ENCODE measurements at regions not wholly inside any gene's neighbourhood (a gene's known extent, or its start where the extent isn't known, plus 50 kb on each side); places are given as distances from the start of the nearest gene placed in this dataset.

- no peak for DNase-seq (ENCODE audit: low read depth)
Measured at GRCh38 chr9:126125577-126125976, 201.1 kb upstream of the MVB12B start.

DNA sequence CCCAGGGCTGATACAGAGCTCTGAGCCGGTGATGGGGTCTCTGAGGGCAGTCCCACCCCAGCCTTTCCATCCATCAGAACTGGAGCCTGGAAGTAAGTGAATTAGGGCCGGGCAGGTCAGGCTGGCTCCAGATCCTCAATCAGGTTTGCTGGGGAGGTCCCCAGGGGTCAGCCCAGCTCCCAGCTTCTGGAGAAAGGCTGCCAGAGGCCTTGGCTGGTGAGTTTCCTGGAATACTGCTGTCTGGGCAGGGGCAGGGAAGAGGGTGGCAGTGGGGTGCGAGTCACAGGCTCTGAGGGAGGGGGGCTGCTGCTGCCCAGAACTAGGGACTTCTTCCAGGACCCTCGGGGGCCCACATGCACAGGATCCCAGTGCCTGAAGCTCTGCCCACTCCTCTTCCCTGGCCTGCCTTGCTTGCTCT is 200.6 kb upstream of the MVB12B start:
- DNase-seq (ENCODE audit: low read depth), result no peak

DNA sequence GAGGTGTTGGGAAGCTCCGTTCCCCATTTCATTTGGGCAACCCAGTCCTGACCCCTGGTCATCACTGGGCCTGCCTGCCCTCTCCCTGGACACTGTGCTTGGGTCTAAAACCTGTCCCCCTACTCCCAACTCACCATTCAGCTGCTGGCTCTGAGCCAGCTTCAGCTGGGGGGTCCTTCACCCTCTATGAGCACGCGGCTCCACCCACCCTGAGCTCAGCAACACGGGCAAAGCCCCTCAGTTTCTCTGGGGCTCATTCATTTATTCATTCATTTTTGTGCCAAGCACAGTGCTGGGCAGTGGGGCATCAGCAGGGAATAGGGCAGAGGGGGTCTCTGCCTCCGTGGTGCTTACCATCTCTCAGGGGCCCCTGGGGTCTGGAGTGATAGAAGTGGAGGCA is 199.8 kb upstream of the MVB12B start:
- DNase-seq (ENCODE audit: low read depth), result no peak

- no peak for DNase-seq (ENCODE audit: low read depth)
Measured at GRCh38 chr9:126127591-126127990, 199.0 kb upstream of the MVB12B start.

DNA sequence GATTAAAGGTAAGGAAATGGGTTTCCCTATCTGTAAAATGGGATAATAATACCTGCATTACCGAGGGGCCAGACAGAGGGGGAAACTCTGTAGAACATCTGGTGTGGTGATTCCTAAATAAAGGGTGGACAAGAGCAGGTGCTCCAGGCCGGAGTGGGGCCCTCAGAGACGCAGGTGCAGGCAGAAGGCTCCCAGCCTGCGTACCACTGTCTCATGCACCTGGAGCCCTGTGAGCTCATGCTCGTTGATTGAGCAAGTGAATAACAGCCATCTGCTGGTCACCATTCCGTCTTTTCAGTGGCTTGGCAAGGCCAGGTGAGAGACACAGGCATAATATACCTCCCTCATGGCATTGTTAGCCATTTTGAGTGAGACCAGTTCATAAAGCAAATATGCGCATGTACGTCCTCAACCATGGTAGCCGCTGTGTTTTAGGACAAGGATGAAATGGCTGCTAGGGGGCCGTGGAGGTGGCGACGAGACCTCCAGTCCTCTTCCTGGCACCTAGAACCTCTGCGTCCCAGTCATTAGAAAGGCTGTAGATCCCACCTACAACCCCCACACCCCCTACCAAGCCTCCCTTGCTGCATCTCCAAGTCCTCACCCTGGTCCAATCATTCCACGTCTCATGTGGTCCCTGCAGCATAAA is 198.0 kb upstream of the MVB12B start:
- DNase-seq (ENCODE audit: low read depth), result no peak

DNA sequence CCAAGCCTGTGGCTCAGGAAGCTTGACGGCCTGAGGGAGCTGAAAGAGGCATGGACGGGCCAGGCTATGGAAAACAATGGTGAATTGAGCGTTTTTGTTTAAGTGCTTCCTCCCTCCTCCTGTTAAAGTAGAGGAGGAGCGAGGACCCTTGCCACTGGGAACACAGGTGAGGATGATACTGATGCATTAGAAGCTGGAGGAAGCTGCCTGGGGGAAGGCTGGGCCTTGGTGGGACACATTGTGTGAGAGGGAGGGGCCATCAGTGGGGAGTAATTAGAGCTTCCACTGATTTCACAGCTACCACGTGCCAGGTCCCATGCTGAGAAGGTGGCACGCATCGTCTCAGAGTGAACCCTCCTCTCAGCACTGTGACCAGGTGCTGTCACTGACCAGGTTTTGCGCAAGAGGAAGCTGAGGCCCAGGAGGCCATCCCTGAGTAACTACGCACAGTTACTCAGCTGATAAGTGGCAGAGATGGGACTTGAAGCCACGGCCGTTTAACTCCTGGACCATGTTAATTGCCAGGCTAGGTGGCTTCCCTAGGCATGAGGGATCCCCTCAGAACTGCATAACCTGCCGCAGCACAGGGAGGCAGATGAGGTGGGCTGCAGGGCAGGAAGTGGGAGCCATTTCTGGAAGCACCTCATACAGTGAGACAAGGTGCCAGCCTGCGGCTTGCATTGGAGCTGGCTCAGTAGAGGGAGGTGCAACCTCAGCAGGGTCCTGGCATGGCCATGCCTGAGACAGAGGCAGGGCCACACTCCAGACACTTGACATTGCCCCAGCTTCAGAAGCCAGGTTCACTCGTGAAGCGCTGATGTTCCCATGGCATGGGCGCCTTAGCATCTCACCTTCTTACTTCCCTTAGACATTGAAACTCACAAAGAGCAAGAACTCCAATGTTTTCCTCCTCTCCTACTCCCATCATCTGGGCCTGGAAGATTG is 195.3 kb upstream of the MVB12B start:
- DNase-seq (ENCODE audit: low read depth), result no peak

DNA sequence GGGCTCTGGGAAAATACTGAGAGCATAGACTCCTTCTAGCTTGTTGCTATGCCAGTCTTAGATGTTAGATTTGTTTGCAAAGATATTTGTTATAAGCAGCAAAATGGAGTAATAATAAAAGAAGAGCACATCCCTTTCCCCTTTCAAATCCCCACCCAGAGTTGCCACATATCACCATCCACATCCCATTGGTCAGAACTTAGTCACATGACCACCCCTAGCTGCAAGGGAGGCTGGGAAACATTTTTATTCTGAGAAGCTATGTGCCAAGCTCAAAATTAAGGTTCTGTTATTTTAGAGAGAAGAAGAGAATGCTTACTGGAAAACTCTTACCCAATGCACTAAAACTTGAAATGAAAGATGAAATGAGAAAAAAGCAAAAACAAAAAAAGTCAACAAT is 193.9 kb upstream of the MVB12B start:
- DNase-seq (ENCODE audit: low read depth), result no peak

DNA sequence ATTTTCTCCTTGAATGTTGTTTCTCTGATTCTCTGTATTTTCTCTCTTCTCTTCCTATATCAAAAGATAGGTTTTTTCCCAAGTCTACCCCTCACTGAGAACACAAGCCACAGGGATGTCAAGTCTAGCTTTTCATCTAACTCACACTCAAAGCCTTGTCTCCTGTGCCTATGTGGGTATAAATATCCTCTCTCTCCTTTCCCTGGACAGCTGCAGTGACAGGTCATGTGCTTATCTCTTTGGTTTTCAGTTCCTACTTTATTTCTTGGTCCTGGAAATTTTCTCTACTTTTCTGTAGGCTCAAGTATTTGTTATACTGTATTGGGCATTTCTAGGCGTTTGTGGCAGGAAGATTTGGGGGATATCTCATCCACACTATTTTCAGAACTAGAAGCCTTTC is 182.4 kb upstream of the MVB12B start:
- DNase-seq (ENCODE audit: low read depth), result no peak

- DNase-seq (ENCODE audit: low read depth), result no peak
Measured at GRCh38 chr9:126144603-126145456, 181.8 kb upstream of the MVB12B start.

DNA sequence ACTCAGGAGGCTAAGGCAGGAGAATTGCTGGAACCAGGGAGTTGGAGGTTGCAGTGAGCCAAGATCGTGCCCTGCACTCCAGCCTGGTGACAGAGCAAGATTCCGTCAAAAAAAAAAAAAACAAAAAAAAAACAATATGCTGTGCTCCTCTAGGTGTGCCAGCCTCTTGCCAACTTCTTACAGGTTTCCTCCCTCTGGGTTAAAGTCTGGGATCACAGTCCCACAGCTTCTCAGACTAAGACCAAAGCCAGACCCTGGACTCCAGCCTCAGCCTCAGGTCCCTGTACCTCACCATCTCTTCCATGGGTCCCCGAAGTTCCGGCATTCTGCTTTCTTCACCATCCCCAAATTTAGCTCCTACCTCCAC is 180.8 kb upstream of the MVB12B start:
- DNase-seq (ENCODE audit: low read depth), result no peak

DNA sequence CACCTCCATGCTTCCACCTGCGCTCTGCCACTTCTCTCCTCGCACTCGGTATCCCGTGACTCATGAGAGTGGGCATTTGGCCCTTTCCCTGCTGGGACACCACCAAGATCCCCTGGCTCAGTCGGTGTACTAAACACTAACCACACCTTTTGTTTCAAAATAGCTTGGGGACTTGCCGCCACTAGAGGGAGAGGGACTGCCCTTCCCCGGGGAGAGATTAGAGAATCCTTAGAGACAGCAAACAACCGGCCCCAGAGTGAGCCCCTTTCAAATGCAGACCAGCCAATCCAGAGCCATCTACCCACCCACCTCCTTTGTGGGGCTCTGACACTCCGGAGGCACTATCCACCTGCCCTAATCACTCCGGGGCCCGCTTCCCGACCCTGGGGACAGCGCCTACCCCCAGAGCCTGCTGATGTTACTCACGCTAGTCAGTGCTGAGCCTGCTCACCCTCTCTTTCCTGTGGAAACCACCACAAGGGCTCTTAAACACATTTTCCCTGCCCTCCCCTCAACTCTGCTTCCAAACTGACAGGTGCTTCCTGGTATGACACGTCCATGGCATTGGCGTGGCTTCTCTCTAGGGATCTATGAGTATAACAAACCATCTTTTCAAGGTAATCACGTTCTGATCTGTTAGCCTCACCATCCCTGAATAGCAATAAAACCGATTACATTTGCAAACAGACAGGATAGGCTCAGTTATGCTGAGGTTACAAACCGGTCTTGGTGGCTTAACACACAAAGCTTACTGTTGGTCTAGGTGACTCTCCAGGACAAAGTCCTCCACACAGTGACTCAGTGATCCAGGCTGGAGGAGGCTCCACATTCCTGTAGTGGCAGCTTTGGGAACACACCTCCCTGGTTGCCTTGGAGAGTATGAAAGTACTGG is 180.1 kb upstream of the MVB12B start:
- DNase-seq (ENCODE audit: low read depth), result no peak

- no peak for DNase-seq (ENCODE audit: low read depth)
Measured at GRCh38 chr9:126147186-126147935, 179.3 kb upstream of the MVB12B start.

DNA sequence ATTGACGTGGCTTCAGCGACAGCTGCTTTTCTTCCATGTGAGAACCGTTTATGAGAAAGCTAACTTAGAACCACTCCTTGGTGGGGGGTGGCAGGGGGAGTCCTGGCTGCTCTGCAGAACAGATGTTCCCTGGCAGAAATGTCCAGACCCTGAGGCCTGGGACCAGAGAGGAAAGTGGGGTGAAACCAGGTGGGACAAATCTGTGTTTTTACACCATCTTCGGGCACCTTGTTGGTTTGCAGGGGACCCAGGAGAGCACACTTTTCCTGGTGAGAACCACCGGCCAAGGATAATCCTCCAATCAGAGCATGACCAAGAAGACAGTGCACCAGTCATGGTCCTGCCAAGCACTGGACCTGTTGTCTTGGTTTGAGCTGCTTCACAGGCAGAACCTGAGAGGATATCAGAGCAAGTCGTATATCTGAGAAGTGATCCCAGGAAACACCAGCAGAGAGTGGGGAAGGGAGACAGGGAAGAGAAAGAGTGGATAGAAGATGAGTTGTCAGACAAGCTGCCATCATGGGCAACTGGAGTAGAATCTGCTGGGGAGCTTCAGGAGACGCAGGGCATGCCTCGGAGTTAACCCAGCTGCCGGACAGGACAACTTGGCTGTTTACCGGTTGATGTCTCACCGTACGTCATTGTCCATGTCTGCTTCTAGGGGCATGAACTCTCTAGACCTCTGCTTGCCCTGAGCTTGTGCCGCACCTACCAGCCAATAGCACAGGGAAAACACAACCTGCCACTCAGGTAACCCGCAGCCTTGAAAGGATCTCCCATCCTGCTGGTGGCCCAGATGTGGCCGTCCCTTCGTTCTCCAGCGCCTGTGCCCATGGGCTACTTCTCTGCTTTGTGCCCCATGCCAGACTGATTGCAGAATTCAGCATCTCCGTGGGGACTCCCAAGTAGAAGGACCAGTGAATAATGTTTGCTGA is 178.4 kb upstream of the MVB12B start:
- no peak for DNase-seq (ENCODE audit: low read depth)

GRCh38 chr9:126148994-126149393 is 177.6 kb upstream of the MVB12B start:
- no peak for DNase-seq (ENCODE audit: low read depth)

DNA sequence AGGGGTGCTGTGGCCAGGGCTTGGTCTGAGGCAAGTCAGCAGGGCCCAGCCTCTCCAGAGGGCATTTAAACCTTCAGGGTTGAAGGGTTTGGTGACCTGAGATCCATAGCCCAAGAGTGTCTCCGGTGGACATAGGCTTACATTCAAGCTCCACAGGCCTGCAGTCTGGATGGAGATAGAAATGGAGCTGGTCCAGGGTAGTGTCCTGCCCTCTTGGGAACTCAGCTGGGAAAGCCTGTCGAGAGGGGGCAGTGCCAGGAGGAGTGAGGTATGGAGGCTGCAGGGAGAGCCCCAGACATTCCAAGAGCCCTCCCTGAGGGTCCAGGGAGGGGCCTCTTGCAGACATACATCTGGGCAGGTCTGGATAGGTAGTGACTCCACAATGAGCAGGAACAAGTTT is 177.0 kb upstream of the MVB12B start:
- no peak for DNase-seq (ENCODE audit: low read depth)

GRCh38 chr9:126150411-126151030 is 176.1 kb upstream of the MVB12B start:
- no peak for DNase-seq (ENCODE audit: low read depth)

DNA sequence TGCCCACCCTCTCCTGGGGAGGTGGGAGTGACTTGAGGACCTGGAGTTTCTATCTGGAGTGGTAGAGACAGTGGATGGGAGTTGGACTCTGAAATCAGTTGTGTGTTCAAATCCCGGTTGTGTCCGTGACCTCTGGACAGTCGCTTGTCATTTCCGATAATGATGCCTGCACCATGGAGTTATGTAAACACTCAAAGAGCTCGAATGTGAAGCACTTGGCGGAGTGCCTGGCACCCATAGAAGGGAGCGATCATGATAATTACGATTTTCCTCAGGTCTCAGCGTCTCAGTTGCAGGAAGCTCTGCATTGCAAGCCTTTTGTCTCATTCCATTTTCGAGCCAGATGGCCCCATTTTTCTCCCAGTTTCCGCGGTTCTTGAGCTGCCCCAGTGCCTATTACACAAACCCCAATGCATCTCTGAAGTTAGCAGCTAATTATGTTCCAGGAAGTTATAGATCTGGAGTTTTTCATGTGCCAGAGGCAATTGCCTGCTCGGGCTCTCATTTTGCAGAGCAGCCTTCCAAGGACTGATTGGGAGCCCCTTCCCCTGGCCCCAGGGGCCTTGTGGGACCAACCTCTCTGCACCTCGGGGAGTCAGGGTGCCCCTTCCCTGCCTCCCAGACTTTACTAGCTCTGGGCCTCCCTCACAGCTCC is 175.5 kb upstream of the MVB12B start:
- DNase-seq (ENCODE audit: low read depth), result no peak

DNA sequence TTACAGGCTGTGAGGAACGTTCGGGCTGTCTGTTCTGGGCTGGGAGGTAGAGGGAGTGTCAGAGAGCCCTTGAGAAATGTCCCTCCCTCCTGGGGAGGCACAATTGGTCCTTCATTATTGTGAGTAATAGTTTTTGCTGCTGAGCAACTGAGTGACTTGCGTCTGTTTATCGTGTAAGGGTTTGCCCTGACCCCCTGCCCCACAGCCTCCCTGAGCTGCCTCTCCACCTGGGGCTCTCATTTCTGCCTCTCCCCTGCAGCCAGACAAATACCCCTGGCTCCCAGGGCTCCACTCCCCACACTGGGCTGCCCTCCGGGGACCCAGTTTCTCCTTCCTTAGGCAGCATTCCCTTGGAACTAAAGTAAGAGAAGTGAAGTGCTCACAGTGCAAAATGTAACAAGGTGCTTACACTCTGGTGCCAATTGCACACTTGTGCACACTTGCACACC is 174.9 kb upstream of the MVB12B start:
- no peak for DNase-seq (ENCODE audit: low read depth)

All from stimulated activated CD8-positive, alpha-beta memory T cell treated with anti-CD3 and anti-CD28 coated beads, Interleukin-7, amount 100 ng/mL, for 24 hours (primary cell).